Muscle layer of colon (tissue), 2 donors: ENCODE measurements at regions not wholly inside any gene's neighbourhood (a gene's known extent, or its start where the extent isn't known, plus 50 kb on each side); places are given as distances from the start of the nearest gene placed in this dataset.
A peak's percentile ranks its signal among the peaks of the same experiment; 100 is the strongest.

Experiments
- H3K27ac ChIP-seq: one replicate; pipeline ENCODE4 v1.7.0; 2013; ENCODE audit warnings: low read depth, mild to moderate bottlenecking, low read length, moderate library complexity
- H3K27me3 ChIP-seq, 2 donors: one replicate each; pipeline ENCODE4 v1.7.0; 2013; ENCODE audit warnings: low read length in 2 of 2, mild to moderate bottlenecking in 2 of 2; ENCODE audit not compliant: insufficient read depth in 2 of 2, control insufficient read depth in 1 of 2
- H3K36me3 ChIP-seq: one replicate; pipeline ENCODE4 v1.7.0; 2013; ENCODE audit warnings: mild to moderate bottlenecking, low read length; ENCODE audit not compliant: insufficient read depth
- H3K4me1 ChIP-seq: one replicate; pipeline ENCODE4 v1.7.0; 2013; ENCODE audit warnings: mild to moderate bottlenecking, low read length; ENCODE audit not compliant: insufficient read depth
- H3K4me3 ChIP-seq, 2 donors: one replicate each; pipeline ENCODE4 v1.7.0; 2013; ENCODE audit warnings: low read length in 2 of 2, low read depth in 1 of 2, mild to moderate bottlenecking in 1 of 2, moderate library complexity in 1 of 2
- H3K9ac ChIP-seq: one replicate; pipeline ENCODE4 v1.7.0; 2013; ENCODE audit warnings: low read length
- H3K9me3 ChIP-seq: one replicate; pipeline ENCODE4 v1.7.0; 2013; ENCODE audit warnings: mild to moderate bottlenecking, low read length
- donor health status: abdominal sarcoma.
- donor health status: Adenocarcinoma of cecum.

- no peak overlapping the region for H3K9ac ChIP-seq
- no peak overlapping the region for H3K4me3 ChIP-seq
- no peaks in the 10 kb centered on the region for H3K9me3 ChIP-seq
- H3K4me1 ChIP-seq, result no peaks in the 10 kb centered on the region
- no peaks in the 10 kb centered on the region for H3K27me3 ChIP-seq
- H3K27ac ChIP-seq, result no peak overlapping the region
- H3K36me3 ChIP-seq, result no peaks in the 10 kb centered on the region
Observed at GRCh38 chr1:114314098-114314497, 160.4 kb upstream of the SYT6 start.

GRCh38 chr1:114310695-114311271, 157.1 kb upstream of the SYT6 start:
- Histone ChIP-seq H3K9me3 (no peaks in the 10 kb centered on the region), H3K27ac (no peak overlapping the region), H3K4me3 (no peak overlapping the region), H3K4me1 (no peaks in the 10 kb centered on the region), H3K36me3 (no peaks in the 10 kb centered on the region), H3K27me3 (no peaks in the 10 kb centered on the region), H3K9ac (no peak overlapping the region)

GRCh38 chr1:114302821-114303220, 149.2 kb upstream of the SYT6 start:
- H3K9me3 ChIP-seq, result no peaks in the 10 kb centered on the region
- no peaks in the 10 kb centered on the region for H3K36me3 ChIP-seq
- no peak overlapping the region for H3K9ac ChIP-seq
- H3K27me3 ChIP-seq, result no peaks in the 10 kb centered on the region
- no peak overlapping the region for H3K4me3 ChIP-seq
- H3K4me1 ChIP-seq, result no peaks in the 10 kb centered on the region
- no peak overlapping the region for H3K27ac ChIP-seq

- no peak overlapping the region for H3K27ac ChIP-seq
- H3K27me3 ChIP-seq, result no peaks in the 10 kb centered on the region
- no peak overlapping the region for H3K9ac ChIP-seq
- no peaks in the 10 kb centered on the region for H3K36me3 ChIP-seq
- peak overlapping the region in 1 of 2 donors; percentile 20 for H3K4me3 ChIP-seq
- no peaks in the 10 kb centered on the region for H3K9me3 ChIP-seq
- H3K4me1 ChIP-seq, result no peaks in the 10 kb centered on the region
Observed at GRCh38 chr1:114299331-114299975, 145.8 kb upstream of the SYT6 start.

- no peaks in the 10 kb centered on the region for H3K36me3 ChIP-seq
- H3K4me1 ChIP-seq, result no peaks in the 10 kb centered on the region
- no peak overlapping the region for H3K27ac ChIP-seq
- H3K4me3 ChIP-seq, result no peak overlapping the region
- no peak overlapping the region for H3K9ac ChIP-seq
- no peaks in the 10 kb centered on the region for H3K27me3 ChIP-seq
- H3K9me3 ChIP-seq, result no peaks in the 10 kb centered on the region
Observed at GRCh38 chr1:114298008-114298407, 144.3 kb upstream of the SYT6 start.

GRCh38 chr1:114296413-114296812, 142.7 kb upstream of the SYT6 start:
- H3K4me3 ChIP-seq, result no peak overlapping the region
- no peaks in the 10 kb centered on the region for H3K4me1 ChIP-seq
- no peaks in the 10 kb centered on the region for H3K9me3 ChIP-seq

GRCh38 chr1:114295321-114295720, 141.7 kb upstream of the SYT6 start:
- Histone ChIP-seq H3K4me3 (no peak overlapping the region), H3K27ac (no peak overlapping the region), H3K4me1 (no peaks in the 10 kb centered on the region), H3K36me3 (no peaks in the 10 kb centered on the region), H3K9ac (no peak overlapping the region), H3K9me3 (no peaks in the 10 kb centered on the region), H3K27me3 (no peaks in the 10 kb centered on the region)

More at GRCh38 chr1:114296413-114296812, 142.7 kb upstream of the SYT6 start:
- Histone ChIP-seq H3K27me3 (no peaks in the 10 kb centered on the region), H3K36me3 (no peaks in the 10 kb centered on the region), H3K27ac (no peak overlapping the region), H3K9ac (no peak overlapping the region)

- Histone ChIP-seq H3K27ac (no peak overlapping the region), H3K27me3 (no peaks in the 10 kb centered on the region), H3K9ac (no peak overlapping the region), H3K4me1 (no peaks in the 10 kb centered on the region), H3K36me3 (no peaks in the 10 kb centered on the region), H3K9me3 (no peaks in the 10 kb centered on the region), H3K4me3 (no peak overlapping the region)
Observed at GRCh38 chr1:114292835-114293234, 139.2 kb upstream of the SYT6 start.

- Histone ChIP-seq H3K4me1 (no peaks in the 10 kb centered on the region), H3K9me3 (no peaks in the 10 kb centered on the region), H3K27ac (no peak overlapping the region), H3K36me3 (no peaks in the 10 kb centered on the region), H3K9ac (no peak overlapping the region), H3K4me3 (no peak overlapping the region), H3K27me3 (no peaks in the 10 kb centered on the region)
Observed at GRCh38 chr1:114292194-114292593, 138.5 kb upstream of the SYT6 start.

GRCh38 chr1:114290776-114291175, 137.1 kb upstream of the SYT6 start:
- Histone ChIP-seq H3K4me3 (no peak overlapping the region), H3K4me1 (no peaks in the 10 kb centered on the region), H3K9me3 (no peaks in the 10 kb centered on the region), H3K27ac (no peak overlapping the region), H3K9ac (no peak overlapping the region), H3K27me3 (no peaks in the 10 kb centered on the region), H3K36me3 (no peaks in the 10 kb centered on the region)

- Histone ChIP-seq H3K27ac (no peak overlapping the region), H3K4me3 (no peak overlapping the region), H3K4me1 (no peaks in the 10 kb centered on the region), H3K9ac (no peak overlapping the region), H3K36me3 (no peaks in the 10 kb centered on the region), H3K9me3 (no peaks in the 10 kb centered on the region), H3K27me3 (no peaks in the 10 kb centered on the region)
Observed at GRCh38 chr1:114290341-114290740, 136.7 kb upstream of the SYT6 start.

GRCh38 chr1:114289824-114290223, 136.2 kb upstream of the SYT6 start:
- Histone ChIP-seq H3K9ac (no peak overlapping the region), H3K27ac (no peak overlapping the region), H3K9me3 (no peaks in the 10 kb centered on the region), H3K4me3 (no peak overlapping the region), H3K36me3 (no peaks in the 10 kb centered on the region), H3K4me1 (no peaks in the 10 kb centered on the region), H3K27me3 (no peaks in the 10 kb centered on the region)
